ENCODE measurements at regions not wholly inside any gene's neighbourhood (a gene's known extent, or its start where the extent isn't known, plus 50 kb on each side); places are given as distances from the start of the nearest gene placed in this dataset.

DNA sequence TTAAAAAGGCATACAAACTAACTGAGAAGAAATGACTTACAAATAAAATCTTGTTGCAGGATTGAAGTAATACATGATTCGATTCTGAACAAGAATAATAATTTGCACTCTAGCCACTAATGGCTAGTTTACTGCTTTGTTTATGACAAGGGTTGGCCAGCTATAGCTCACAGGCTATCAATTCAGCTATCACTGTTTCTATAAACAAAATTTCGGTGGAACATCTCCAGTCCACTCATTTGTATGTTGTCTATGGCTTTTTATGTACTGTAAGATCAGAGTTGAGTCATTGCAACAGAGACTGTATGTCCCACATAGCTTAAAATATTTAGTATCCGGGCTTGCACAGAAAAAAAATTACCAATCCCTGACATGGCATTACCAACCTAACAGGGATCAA is 543.7 kb upstream of the CNTNAP5 start:
- TF ChIP-seq, protein P1, sequence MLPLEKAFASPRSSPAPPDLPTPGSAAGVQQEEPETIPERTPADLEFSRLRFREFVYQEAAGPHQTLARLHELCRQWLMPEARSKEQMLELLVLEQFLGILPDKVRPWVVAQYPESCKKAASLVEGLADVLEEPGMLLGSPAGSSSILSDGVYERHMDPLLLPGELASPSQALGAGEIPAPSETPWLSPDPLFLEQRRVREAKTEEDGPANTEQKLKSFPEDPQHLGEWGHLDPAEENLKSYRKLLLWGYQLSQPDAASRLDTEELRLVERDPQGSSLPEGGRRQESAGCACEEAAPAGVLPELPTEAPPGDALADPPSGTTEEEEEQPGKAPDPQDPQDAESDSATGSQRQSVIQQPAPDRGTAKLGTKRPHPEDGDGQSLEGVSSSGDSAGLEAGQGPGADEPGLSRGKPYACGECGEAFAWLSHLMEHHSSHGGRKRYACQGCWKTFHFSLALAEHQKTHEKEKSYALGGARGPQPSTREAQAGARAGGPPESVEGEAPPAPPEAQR (CRISPR knock-in tag; IDR thresholded peaks at IDR 0.05): no peak
- TF ChIP-seq MYBL2 (CRISPR knock-in tag; IDR thresholded peaks at IDR 0.05) (no peak), RELA (CRISPR knock-in tag; IDR thresholded peaks at IDR 0.05; ENCODE audit: borderline replicate concordance) (no peak), TEAD4 (CRISPR knock-in tag; IDR thresholded peaks at IDR 0.05) (no peak), PRRX2 (CRISPR knock-in tag; IDR thresholded peaks at IDR 0.05) (no peak), NR1H2 (CRISPR knock-in tag; IDR thresholded peaks at IDR 0.05) (no peak), MXD4 (CRISPR knock-in tag; IDR thresholded peaks at IDR 0.05; ENCODE audit: borderline replicate concordance) (no peak)
- TF ChIP-seq, protein P2, sequence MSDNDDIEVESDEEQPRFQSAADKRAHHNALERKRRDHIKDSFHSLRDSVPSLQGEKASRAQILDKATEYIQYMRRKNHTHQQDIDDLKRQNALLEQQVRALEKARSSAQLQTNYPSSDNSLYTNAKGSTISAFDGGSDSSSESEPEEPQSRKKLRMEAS (CRISPR knock-in tag; IDR thresholded peaks at IDR 0.05): no peak
- TF ChIP-seq, protein P3, sequence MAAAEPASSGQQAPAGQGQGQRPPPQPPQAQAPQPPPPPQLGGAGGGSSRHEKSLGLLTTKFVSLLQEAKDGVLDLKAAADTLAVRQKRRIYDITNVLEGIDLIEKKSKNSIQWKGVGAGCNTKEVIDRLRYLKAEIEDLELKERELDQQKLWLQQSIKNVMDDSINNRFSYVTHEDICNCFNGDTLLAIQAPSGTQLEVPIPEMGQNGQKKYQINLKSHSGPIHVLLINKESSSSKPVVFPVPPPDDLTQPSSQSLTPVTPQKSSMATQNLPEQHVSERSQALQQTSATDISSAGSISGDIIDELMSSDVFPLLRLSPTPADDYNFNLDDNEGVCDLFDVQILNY (CRISPR knock-in tag; IDR thresholded peaks at IDR 0.05): no peak
- ChIA-PET CTCF (no interaction called here), POLR2A (no interaction called here)
- no peak overlapping the region for H3K27ac Mint-ChIP-seq
- no peaks in the 10 kb centered on the region for H3K27me3 Mint-ChIP-seq (ENCODE audit: low read depth)
- peaks cover 5% of the 10 kb centered on the region for H3K9me3 Mint-ChIP-seq
- no peak overlapping the region for H3K4me3 Mint-ChIP-seq
- DNase-seq (ENCODE audit: low spot score) (no peak), ATAC-seq (no peak)
- no peaks in the 10 kb centered on the region for H3K36me3 Mint-ChIP-seq
- peaks cover 4% of the 10 kb centered on the region; the same call in 1 of the 2 replicates for H3K4me1 Mint-ChIP-seq

DNA sequence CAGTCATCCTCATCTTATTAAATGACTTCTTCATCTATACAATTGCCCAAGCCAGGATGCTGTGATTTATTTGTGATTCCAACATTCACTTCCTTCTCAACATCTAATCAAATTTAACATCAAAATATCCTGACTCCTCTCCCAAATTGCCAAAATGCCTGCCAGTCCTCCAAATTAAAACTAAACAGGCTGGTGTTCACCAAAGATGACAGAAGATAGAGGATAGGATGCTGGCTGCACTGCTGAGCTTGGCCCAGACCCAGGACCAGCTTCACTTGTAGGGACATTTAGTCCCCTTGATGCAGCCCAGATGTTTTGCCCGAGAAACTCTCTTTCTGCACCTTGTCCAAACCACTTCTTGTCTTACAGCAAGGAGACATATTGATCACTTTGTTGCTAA is 540.0 kb upstream of the CNTNAP5 start:
- no peaks in the 10 kb centered on the region for H3K36me3 Mint-ChIP-seq
- no peaks in the 10 kb centered on the region for H3K27me3 Mint-ChIP-seq (ENCODE audit: low read depth)
- no peak for DNase-seq (ENCODE audit: low spot score)
- TF ChIP-seq SMAD4 (CRISPR knock-in tag; IDR thresholded peaks at IDR 0.05) (no peak), JAZF1 (CRISPR knock-in tag; IDR thresholded peaks at IDR 0.05) (no peak)
- TF ChIP-seq, protein P4, sequence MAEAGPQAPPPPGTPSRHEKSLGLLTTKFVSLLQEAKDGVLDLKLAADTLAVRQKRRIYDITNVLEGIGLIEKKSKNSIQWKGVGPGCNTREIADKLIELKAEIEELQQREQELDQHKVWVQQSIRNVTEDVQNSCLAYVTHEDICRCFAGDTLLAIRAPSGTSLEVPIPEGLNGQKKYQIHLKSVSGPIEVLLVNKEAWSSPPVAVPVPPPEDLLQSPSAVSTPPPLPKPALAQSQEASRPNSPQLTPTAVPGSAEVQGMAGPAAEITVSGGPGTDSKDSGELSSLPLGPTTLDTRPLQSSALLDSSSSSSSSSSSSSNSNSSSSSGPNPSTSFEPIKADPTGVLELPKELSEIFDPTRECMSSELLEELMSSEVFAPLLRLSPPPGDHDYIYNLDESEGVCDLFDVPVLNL (CRISPR knock-in tag; IDR thresholded peaks at IDR 0.05; ENCODE audit: borderline replicate concordance, low read depth): no peak
- no peak for ATAC-seq
- ChIA-PET CTCF (no interaction called here), POLR2A (no interaction called here)
- peaks cover 5% of the 10 kb centered on the region for H3K9me3 Mint-ChIP-seq
- no peak overlapping the region for H3K4me3 Mint-ChIP-seq
- H3K4me1 Mint-ChIP-seq: no peaks in the 10 kb centered on the region
- no peak overlapping the region for H3K27ac Mint-ChIP-seq

DNA sequence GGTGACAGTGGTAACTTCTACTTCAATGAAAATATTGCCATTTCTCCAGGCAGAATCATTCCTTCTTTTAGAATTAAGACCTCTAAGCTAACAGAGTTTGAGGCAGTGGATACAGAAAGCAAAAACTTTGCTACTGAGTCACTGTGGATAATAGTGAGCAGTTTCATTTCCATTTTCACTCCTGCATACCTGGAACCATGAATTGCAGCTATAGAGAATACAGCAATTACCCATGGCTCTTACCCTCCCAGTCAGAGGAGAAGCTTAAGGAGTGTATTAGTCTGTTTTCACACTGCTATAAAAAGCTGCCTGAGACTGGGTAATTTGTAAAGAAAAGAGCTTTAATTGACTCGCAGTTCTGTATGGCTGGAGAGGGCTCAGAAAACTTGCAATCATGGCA is 531.4 kb upstream of the CNTNAP5 start:
- Mint-ChIP-seq H3K27me3 (ENCODE audit: low read depth) (no peaks in the 10 kb centered on the region), H3K36me3 (no peaks in the 10 kb centered on the region), H3K4me3 (no peak overlapping the region), H3K4me1 (no peaks in the 10 kb centered on the region), H3K27ac (no peak overlapping the region), H3K9me3 (peaks cover 24% of the 10 kb centered on the region)
- ATAC-seq (no peak), DNase-seq (ENCODE audit: low spot score) (no peak)
- no peak for TF ChIP-seq ZNF671 (CRISPR knock-in tag; IDR thresholded peaks at IDR 0.05)
- POLR2A ChIA-PET: no interaction called here
- CTCF ChIA-PET: no interaction called here

DNA sequence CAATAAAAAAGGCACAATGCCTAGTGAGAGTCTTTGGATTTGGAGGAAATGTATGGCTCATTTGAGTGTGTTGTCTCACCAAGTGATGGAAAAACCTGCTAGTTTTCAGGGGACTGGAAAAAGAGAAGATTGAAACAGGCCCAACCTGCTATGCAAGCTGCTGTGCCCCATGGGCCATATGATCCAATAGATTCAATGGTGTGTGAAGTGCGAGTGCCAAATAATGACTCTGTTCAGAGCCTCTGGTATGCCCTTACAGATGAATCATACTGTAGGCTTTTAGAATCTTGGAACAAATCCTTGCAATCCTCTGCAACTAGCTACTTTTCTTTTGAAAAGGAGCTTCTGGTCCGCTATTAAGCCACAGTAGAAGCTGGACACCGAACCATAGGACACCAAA is 529.8 kb upstream of the CNTNAP5 start:
- no peak for DNase-seq (ENCODE audit: low spot score)
- ATAC-seq: no peak
- CTCF ChIA-PET: no interaction called here
- Mint-ChIP-seq H3K4me3 (no peak overlapping the region), H3K36me3 (no peaks in the 10 kb centered on the region), H3K27ac (no peak overlapping the region), H3K27me3 (ENCODE audit: low read depth) (no peaks in the 10 kb centered on the region), H3K4me1 (no peaks in the 10 kb centered on the region), H3K9me3 (peaks cover 26% of the 10 kb centered on the region)
- POLR2A ChIA-PET: no interaction called here
- TF ChIP-seq FOXK1 (CRISPR knock-in tag; IDR thresholded peaks at IDR 0.05) (no peak), NR1H2 (CRISPR knock-in tag; IDR thresholded peaks at IDR 0.05) (no peak), NFATC4 (CRISPR knock-in tag; IDR thresholded peaks at IDR 0.05) (no peak), NR3C1 (CRISPR knock-in tag; conservative IDR thresholded peaks at IDR 0.05; ENCODE audit: low read depth) (no peak), PRRX2 (CRISPR knock-in tag; IDR thresholded peaks at IDR 0.05) (no peak)
- TF ChIP-seq, protein P5, sequence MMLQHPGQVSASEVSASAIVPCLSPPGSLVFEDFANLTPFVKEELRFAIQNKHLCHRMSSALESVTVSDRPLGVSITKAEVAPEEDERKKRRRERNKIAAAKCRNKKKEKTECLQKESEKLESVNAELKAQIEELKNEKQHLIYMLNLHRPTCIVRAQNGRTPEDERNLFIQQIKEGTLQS (CRISPR knock-in tag; conservative IDR thresholded peaks at IDR 0.05): no peak
- TF ChIP-seq, protein P6, sequence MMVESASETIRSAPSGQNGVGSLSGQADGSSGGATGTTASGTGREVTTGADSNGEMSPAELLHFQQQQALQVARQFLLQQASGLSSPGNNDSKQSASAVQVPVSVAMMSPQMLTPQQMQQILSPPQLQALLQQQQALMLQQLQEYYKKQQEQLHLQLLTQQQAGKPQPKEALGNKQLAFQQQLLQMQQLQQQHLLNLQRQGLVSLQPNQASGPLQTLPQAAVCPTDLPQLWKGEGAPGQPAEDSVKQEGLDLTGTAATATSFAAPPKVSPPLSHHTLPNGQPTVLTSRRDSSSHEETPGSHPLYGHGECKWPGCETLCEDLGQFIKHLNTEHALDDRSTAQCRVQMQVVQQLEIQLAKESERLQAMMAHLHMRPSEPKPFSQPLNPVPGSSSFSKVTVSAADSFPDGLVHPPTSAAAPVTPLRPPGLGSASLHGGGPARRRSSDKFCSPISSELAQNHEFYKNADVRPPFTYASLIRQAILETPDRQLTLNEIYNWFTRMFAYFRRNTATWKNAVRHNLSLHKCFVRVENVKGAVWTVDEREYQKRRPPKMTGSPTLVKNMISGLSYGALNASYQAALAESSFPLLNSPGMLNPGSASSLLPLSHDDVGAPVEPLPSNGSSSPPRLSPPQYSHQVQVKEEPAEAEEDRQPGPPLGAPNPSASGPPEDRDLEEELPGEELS (CRISPR knock-in tag; IDR thresholded peaks at IDR 0.05): no peak
- TF ChIP-seq, protein P7, sequence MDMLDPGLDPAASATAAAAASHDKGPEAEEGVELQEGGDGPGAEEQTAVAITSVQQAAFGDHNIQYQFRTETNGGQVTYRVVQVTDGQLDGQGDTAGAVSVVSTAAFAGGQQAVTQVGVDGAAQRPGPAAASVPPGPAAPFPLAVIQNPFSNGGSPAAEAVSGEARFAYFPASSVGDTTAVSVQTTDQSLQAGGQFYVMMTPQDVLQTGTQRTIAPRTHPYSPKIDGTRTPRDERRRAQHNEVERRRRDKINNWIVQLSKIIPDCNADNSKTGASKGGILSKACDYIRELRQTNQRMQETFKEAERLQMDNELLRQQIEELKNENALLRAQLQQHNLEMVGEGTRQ (CRISPR knock-in tag; IDR thresholded peaks at IDR 0.05): no peak
- TF ChIP-seq, protein P1 (CRISPR knock-in tag; IDR thresholded peaks at IDR 0.05): no peak
- TF ChIP-seq, protein P8, sequence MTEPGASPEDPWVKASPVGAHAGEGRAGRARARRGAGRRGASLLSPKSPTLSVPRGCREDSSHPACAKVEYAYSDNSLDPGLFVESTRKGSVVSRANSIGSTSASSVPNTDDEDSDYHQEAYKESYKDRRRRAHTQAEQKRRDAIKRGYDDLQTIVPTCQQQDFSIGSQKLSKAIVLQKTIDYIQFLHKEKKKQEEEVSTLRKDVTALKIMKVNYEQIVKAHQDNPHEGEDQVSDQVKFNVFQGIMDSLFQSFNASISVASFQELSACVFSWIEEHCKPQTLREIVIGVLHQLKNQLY (CRISPR knock-in tag; IDR thresholded peaks at IDR 0.05): no peak

All from WTC11 (cell line).